Astrocyte (in vitro differentiated cells and primary cell): ENCODE measurements at regions not wholly inside any gene's neighbourhood (a gene's known extent, or its start where the extent isn't known, plus 50 kb on each side); places are given as distances from the start of the nearest gene placed in this dataset.

Experiments
- DNase-seq: peaks from one replicate; pipeline ENCODE4 v3.0.0-alpha.2; 2010; ENCODE audit warnings: low read depth
- FAIRE-seq: peaks from 2 replicates; lab custom pipeline; 2011; peaks lifted over from hg19 to GRCh38; lab: Jason Lieb, UNC
- H2AFZ ChIP-seq: 2 replicates; pipeline ENCODE4 v1.6.0; 2012; ENCODE audit warnings: low read depth, low read length, inconsistent platforms
- H3K27ac ChIP-seq: 2 replicates; pipeline ENCODE4 v1.5.1; 2011; ENCODE audit warnings: low read depth, low read length, inconsistent platforms
- H3K27me3 ChIP-seq: 2 replicates; pipeline ENCODE4 v1.6.0; 2011; ENCODE audit warnings: low read length, inconsistent platforms; ENCODE audit not compliant: insufficient read depth
- H3K36me3 ChIP-seq: 2 replicates; pipeline ENCODE4 v1.5.1; 2011; ENCODE audit warnings: low read length, inconsistent platforms; ENCODE audit not compliant: insufficient read depth
- H3K4me1 ChIP-seq: 2 replicates; pipeline ENCODE4 v1.5.1; 2011; ENCODE audit warnings: low read length, inconsistent platforms; ENCODE audit not compliant: insufficient read depth
- H3K4me2 ChIP-seq: 2 replicates; pipeline ENCODE4 v1.6.0; 2012; ENCODE audit warnings: low read length, inconsistent platforms
- H3K4me3 ChIP-seq: 2 replicates; pipeline ENCODE4 v1.5.1; 2011; ENCODE audit warnings: low read depth, mild to moderate bottlenecking, low read length, inconsistent platforms; ENCODE audit not compliant: insufficient read depth
- H3K79me2 ChIP-seq: 2 replicates; pipeline ENCODE4 v1.6.0; 2012; ENCODE audit warnings: mild to moderate bottlenecking, low read length, inconsistent platforms; ENCODE audit not compliant: insufficient read depth
- H3K9ac ChIP-seq: 2 replicates; pipeline ENCODE4 v1.6.0; 2012; ENCODE audit warnings: mild to moderate bottlenecking, low read length, inconsistent platforms
- H3K9me3 ChIP-seq: 2 replicates; pipeline ENCODE4 v1.5.1; 2012; ENCODE audit warnings: low read depth, mild to moderate bottlenecking, low read length, inconsistent platforms; ENCODE audit not compliant: insufficient read depth
- H4K20me1 ChIP-seq: 2 replicates; pipeline ENCODE4 v1.6.0; 2012; ENCODE audit warnings: low read length, inconsistent platforms; ENCODE audit not compliant: insufficient read depth
- H3K27ac Mint-ChIP-seq: one replicate; pipeline ENCODE4 v1.8.0; 2021; ENCODE audit warnings: mild to moderate bottlenecking, mixed read lengths; ENCODE audit not compliant: unreplicated experiment
- H3K27me3 Mint-ChIP-seq: one replicate; pipeline ENCODE4 v1.8.0; 2021; ENCODE audit warnings: low read depth, mixed read lengths; ENCODE audit not compliant: unreplicated experiment
- H3K36me3 Mint-ChIP-seq: one replicate; pipeline ENCODE4 v1.8.0; 2021; ENCODE audit warnings: low read depth, mixed read lengths; ENCODE audit not compliant: unreplicated experiment
- H3K4me1 Mint-ChIP-seq: one replicate; pipeline ENCODE4 v1.8.0; 2021; ENCODE audit warnings: low read depth, mixed read lengths; ENCODE audit not compliant: unreplicated experiment
- H3K4me3 Mint-ChIP-seq: one replicate; pipeline ENCODE4 v1.8.0; 2021; ENCODE audit warnings: mild to moderate bottlenecking, moderate library complexity, mixed read lengths; ENCODE audit not compliant: unreplicated experiment
- H3K9me3 Mint-ChIP-seq: one replicate; pipeline ENCODE4 v1.8.0; 2021; ENCODE audit warnings: mild to moderate bottlenecking, mixed read lengths; ENCODE audit not compliant: unreplicated experiment
- EZH2 ChIP-seq: IDR thresholded peaks from 2 replicates; pipeline ENCODE4 v1.6.1; 2012; ENCODE audit warnings: mild to moderate bottlenecking, low read length, inconsistent platforms; ENCODE audit not compliant: insufficient read depth
- TF ChIP-seq, protein P1 (sequence below): IDR thresholded peaks from 2 replicates; pipeline ENCODE4 v1.5.1; 2011; ENCODE audit warnings: low read depth, mild to moderate bottlenecking, inconsistent platforms, low read length, moderate library complexity; ENCODE audit not compliant: insufficient read depth

DNA sequence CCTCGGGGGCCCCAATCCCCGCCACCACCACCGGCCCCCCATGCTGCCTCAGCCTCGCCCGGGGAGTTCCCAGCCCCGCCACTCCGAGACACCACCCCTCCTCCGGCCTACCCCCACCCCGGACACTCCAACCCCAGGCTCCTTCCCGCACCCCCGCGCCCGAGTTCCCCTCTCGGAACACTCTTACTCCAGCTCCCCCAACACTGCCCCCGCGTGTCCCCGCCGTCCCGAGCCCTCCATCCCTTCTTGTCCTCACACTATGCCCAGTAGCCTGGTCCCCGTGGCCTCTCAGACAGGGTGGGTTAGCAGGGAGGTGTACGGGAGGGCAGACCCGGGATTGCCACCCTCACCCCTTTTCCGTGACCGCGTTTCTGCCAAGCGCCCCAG lies 276.1 kb downstream of the BCOR start:
- no peak for TF ChIP-seq EZH2
- TF ChIP-seq, protein P1, sequence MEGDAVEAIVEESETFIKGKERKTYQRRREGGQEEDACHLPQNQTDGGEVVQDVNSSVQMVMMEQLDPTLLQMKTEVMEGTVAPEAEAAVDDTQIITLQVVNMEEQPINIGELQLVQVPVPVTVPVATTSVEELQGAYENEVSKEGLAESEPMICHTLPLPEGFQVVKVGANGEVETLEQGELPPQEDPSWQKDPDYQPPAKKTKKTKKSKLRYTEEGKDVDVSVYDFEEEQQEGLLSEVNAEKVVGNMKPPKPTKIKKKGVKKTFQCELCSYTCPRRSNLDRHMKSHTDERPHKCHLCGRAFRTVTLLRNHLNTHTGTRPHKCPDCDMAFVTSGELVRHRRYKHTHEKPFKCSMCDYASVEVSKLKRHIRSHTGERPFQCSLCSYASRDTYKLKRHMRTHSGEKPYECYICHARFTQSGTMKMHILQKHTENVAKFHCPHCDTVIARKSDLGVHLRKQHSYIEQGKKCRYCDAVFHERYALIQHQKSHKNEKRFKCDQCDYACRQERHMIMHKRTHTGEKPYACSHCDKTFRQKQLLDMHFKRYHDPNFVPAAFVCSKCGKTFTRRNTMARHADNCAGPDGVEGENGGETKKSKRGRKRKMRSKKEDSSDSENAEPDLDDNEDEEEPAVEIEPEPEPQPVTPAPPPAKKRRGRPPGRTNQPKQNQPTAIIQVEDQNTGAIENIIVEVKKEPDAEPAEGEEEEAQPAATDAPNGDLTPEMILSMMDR = no peak
- Histone ChIP-seq H3K9ac (no peak overlapping the region), H3K9me3 (no peaks in the 10 kb centered on the region), H3K27me3 (no peaks in the 10 kb centered on the region), H4K20me1 (no peaks in the 10 kb centered on the region), H3K4me2 (peak overlapping the region; percentile 72), H3K4me1 (peaks cover 10% of the 10 kb centered on the region), H3K36me3 (no peaks in the 10 kb centered on the region), H3K27ac (no peak overlapping the region), H3K79me2 (no peaks in the 10 kb centered on the region), H3K4me3 (no peak overlapping the region), H2AFZ (no peak overlapping the region)
- Mint-ChIP-seq H3K9me3 (peaks cover 4% of the 10 kb centered on the region), H3K27ac (no peak overlapping the region), H3K4me1 (peaks cover 15% of the 10 kb centered on the region), H3K4me3 (no peak overlapping the region), H3K36me3 (no peaks in the 10 kb centered on the region), H3K27me3 (peaks cover 25% of the 10 kb centered on the region)
- DNase-seq (no peak), FAIRE-seq (no peak)

DNA sequence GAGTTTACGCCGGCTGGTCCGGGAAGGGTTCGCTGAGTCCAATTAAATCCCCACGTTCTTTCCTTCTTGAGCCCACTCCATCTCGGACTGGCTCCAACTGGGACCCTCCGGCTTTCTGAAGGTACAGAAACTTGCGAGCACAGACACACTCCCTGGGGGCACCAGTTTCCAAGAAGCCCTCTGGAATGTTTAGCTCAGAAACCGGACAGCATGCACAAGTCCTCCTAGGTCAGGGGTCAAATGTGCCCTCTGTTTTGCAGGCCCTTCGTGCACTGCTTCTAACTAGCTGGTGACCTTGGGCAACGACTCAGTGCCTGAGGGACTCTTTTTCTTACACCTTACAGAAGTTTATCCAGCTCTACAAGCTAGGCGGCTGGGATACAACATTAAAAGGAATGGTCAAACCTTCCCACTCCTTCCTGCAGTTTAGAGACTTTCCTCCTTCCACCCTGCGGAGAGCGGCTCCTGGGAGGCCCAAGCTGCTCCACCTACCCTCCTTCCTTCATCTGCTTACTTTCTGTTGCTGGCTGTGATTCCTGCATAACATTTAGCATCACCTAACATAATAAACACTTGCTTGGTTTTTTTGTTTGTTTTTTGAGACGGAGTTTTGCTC lies 275.5 kb downstream of the BCOR start:
- FAIRE-seq = peak; percentile 73
- DNase-seq = no peak
- Histone ChIP-seq H3K4me1 (peaks cover 5% of the 10 kb centered on the region), H3K36me3 (no peaks in the 10 kb centered on the region), H3K79me2 (no peaks in the 10 kb centered on the region), H3K4me3 (no peak overlapping the region), H3K9me3 (no peaks in the 10 kb centered on the region), H2AFZ (no peak overlapping the region), H3K9ac (no peak overlapping the region), H3K4me2 (no peak overlapping the region), H4K20me1 (no peaks in the 10 kb centered on the region), H3K27ac (no peak overlapping the region), H3K27me3 (no peaks in the 10 kb centered on the region)
- H3K27me3 Mint-ChIP-seq = peaks cover 25% of the 10 kb centered on the region
- no peaks in the 10 kb centered on the region for H3K36me3 Mint-ChIP-seq
- TF ChIP-seq EZH2 = no peak
- H3K9me3 Mint-ChIP-seq = peaks cover 4% of the 10 kb centered on the region
- H3K27ac Mint-ChIP-seq = no peak overlapping the region
- peak overlapping the region; percentile 29 for H3K4me3 Mint-ChIP-seq
- peaks cover 9% of the 10 kb centered on the region for H3K4me1 Mint-ChIP-seq

DNA sequence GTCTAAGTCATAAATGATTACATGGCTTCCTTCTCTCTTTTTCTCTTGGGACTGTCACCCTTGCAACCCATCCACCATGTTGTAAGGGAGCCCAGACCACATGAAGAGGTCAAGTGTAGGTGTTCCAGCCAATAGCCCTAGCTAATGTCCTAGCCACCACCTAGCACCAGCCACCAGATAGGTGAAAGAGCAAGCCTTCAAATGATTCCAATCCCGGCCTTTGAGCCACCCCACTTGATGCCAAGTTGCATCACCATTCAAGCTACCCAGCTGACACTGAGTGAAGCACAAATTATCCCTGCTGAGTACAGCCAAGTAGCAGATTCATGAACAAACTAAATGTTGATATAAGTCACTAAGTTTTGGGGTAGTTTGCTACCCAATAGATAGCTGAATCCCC lies 274.3 kb downstream of the BCOR start:
- Histone ChIP-seq H3K79me2 (no peaks in the 10 kb centered on the region), H3K27me3 (no peaks in the 10 kb centered on the region), H3K4me2 (no peak overlapping the region), H3K9me3 (no peaks in the 10 kb centered on the region), H3K4me3 (no peak overlapping the region), H4K20me1 (no peaks in the 10 kb centered on the region), H2AFZ (no peak overlapping the region), H3K9ac (no peak overlapping the region), H3K27ac (no peak overlapping the region), H3K36me3 (no peaks in the 10 kb centered on the region), H3K4me1 (no peaks in the 10 kb centered on the region)
- Mint-ChIP-seq H3K27ac (no peak overlapping the region), H3K4me3 (no peak overlapping the region), H3K36me3 (no peaks in the 10 kb centered on the region), H3K9me3 (peaks cover 4% of the 10 kb centered on the region), H3K27me3 (peaks cover 27% of the 10 kb centered on the region), H3K4me1 (no peaks in the 10 kb centered on the region)
- no peak for FAIRE-seq
- TF ChIP-seq, protein P1 = no peak
- no peak for TF ChIP-seq EZH2
- DNase-seq = no peak
